Fibroblast of the aortic adventitia (primary cell): ENCODE measurements at regions not wholly inside any gene's neighbourhood (a gene's known extent, or its start where the extent isn't known, plus 50 kb on each side); places are given as distances from the start of the nearest gene placed in this dataset.
"Not testable (repeated sequence)": the region's sequence is repeated elsewhere in the genome, so short reads cannot be mapped to it uniquely, and the experiment has no call there.

ENCODE experiments used
- DNase-seq: peaks from one replicate; pipeline ENCODE4 v3.0.0-alpha.2; 2010; ENCODE audit warnings: low read depth
- H3K4me3 ChIP-seq: 2 replicates; pipeline ENCODE4 v1.5.1; 2011; ENCODE audit warnings: low read depth, mild to moderate bottlenecking, control low read depth, low read length, moderate library complexity
- CTCF ChIP-seq: IDR thresholded peaks from 2 replicates; pipeline ENCODE4 v1.5.1; 2011; ENCODE audit warnings: mild to moderate bottlenecking, low read length, control low read depth, inconsistent platforms; ENCODE audit not compliant: insufficient read depth

GRCh38 chr2:226551522-226552250 is 247.9 kb downstream of the IRS1 start:
- no peak for DNase-seq
- no peak overlapping the region for H3K4me3 ChIP-seq
- no peak for TF ChIP-seq CTCF

- no peak for DNase-seq
- no peak for TF ChIP-seq CTCF
Observed at GRCh38 chr2:226550801-226551200, 248.8 kb downstream of the IRS1 start.

GRCh38 chr2:226548732-226549131 is 250.9 kb downstream of the IRS1 start:
- DNase-seq, result peak; percentile 43
- no peak overlapping the region for H3K4me3 ChIP-seq
- TF ChIP-seq CTCF, result no peak

More at GRCh38 chr2:226550801-226551200, 248.8 kb downstream of the IRS1 start:
- H3K4me3 ChIP-seq, result no peak overlapping the region

GRCh38 chr2:226544596-226545210 is 254.9 kb downstream of the IRS1 start:
- no peak for TF ChIP-seq CTCF
- DNase-seq, result no peak

GRCh38 chr2:226540204-226540994 is 259.2 kb downstream of the IRS1 start:
- no peak for DNase-seq
- H3K4me3 ChIP-seq, result no peak overlapping the region
- no peak for TF ChIP-seq CTCF

More at GRCh38 chr2:226544596-226545210, 254.9 kb downstream of the IRS1 start:
- H3K4me3 ChIP-seq, result no peak overlapping the region

GRCh38 chr2:226536410-226536809 is 263.2 kb downstream of the IRS1 start:
- no peak for TF ChIP-seq CTCF
- no peak for DNase-seq
- no peak overlapping the region for H3K4me3 ChIP-seq

- H3K4me3 ChIP-seq, DNase-seq: not testable (repeated sequence)
Observed at GRCh38 chr2:226532976-226533375, 266.6 kb downstream of the IRS1 start.
